Activated T-cell treated with anti-CD3 and anti-CD28 coated beads, Interleukin-2, amount 50 U/mL, for 4 hours (primary cell): ENCODE measurements at regions not wholly inside any gene's neighbourhood (a gene's known extent, or its start where the extent isn't known, plus 50 kb on each side); places are given as distances from the start of the nearest gene placed in this dataset.
"Not testable (repeated sequence)": the region's sequence is repeated elsewhere in the genome, so short reads cannot be mapped to it uniquely, and the experiment has no call there.

Source experiments
- ATAC-seq, 2 donors: fragments of 200-7000 bp; cut with Tn5 transposase; one replicate each; pipeline ENCODE4 v1.10.0; 2021
- DNase-seq: peaks from one replicate; pipeline ENCODE4 v3.0.0-alpha.2; 2020
- H3K27me3 Mint-ChIP-seq: one replicate; pipeline ENCODE4 v1.8.0; 2021; ENCODE audit warnings: low read depth, mixed read lengths
- H3K36me3 Mint-ChIP-seq: one replicate; pipeline ENCODE4 v1.8.0; 2022; ENCODE audit warnings: mixed read lengths; ENCODE audit not compliant: insufficient read depth
- H3K4me1 Mint-ChIP-seq: one replicate; pipeline ENCODE4 v1.8.0; 2021; ENCODE audit warnings: low read depth, mixed read lengths
- H3K4me3 Mint-ChIP-seq: one replicate; pipeline ENCODE4 v1.8.0; 2021; ENCODE audit warnings: mild to moderate bottlenecking, moderate library complexity, mixed read lengths
- H3K9me3 Mint-ChIP-seq: one replicate; pipeline ENCODE4 v1.8.0; 2021; ENCODE audit warnings: mixed read lengths

DNA sequence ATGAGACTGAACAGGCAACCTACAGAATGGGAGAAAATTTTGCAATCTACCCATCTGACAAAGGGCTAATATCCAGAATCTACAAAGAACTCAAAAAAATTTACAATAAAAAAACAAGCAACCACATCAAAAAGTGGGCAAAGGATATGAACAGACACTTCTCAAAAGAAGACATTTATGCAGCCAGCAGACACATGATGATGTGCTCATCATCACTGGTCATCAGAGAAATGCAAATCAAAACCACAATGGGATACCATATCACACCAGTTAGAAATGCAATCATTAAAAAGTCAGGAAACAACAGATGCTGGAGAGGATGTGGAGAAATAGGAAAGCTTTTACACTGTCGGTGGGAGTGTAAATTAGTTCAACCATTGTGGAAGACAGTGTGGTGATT, 51.7 kb upstream of the PAXBP1 start:
- ATAC-seq, H3K4me1 Mint-ChIP-seq, H3K4me3 Mint-ChIP-seq, H3K27me3 Mint-ChIP-seq, H3K9me3 Mint-ChIP-seq, H3K36me3 Mint-ChIP-seq, DNase-seq: not testable (repeated sequence)

DNA sequence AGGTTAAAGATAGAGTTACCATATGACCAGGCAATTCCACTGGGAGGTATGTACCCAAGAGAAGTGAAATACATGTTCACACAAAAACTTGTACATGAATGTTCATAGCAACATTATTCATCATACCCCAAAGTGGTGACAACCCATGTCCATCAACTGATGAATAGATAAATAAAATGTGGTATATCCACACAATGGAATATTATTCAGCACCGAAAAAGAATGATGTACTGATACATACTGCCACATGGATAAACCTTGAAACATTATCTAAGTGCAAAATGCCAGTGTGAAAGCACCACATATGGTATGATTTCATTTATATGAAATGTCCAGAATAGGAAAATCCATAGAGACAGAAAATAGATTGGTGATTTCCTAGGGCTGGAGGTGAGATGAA, 53.4 kb upstream of the PAXBP1 start:
- DNase-seq: no peak
- Mint-ChIP-seq H3K4me3 (no peak overlapping the region), H3K9me3 (no peaks in the 10 kb centered on the region), H3K4me1 (no peaks in the 10 kb centered on the region), H3K36me3 (no peaks in the 10 kb centered on the region), H3K27me3 (peaks cover 4% of the 10 kb centered on the region)
- no peak for ATAC-seq

- Mint-ChIP-seq H3K36me3 (no peaks in the 10 kb centered on the region), H3K27me3 (peaks cover 6% of the 10 kb centered on the region), H3K4me1 (no peaks in the 10 kb centered on the region), H3K4me3 (no peak overlapping the region), H3K9me3 (no peaks in the 10 kb centered on the region)
- ATAC-seq: peak; percentile 89 to 94
- DNase-seq: no peak
These were observed 55.0 kb upstream of the PAXBP1 start for GRCh38 chr21:32826329-32827167.

GRCh38 chr21:32828908-32829307, 57.4 kb upstream of the PAXBP1 start:
- Mint-ChIP-seq H3K4me1 (no peaks in the 10 kb centered on the region), H3K36me3 (no peaks in the 10 kb centered on the region), H3K9me3 (no peaks in the 10 kb centered on the region), H3K27me3 (peaks cover 13% of the 10 kb centered on the region), H3K4me3 (no peak overlapping the region)
- ATAC-seq: no peak
- no peak for DNase-seq

- H3K4me1 Mint-ChIP-seq: no peaks in the 10 kb centered on the region
- no peaks in the 10 kb centered on the region for H3K36me3 Mint-ChIP-seq
- ATAC-seq: no peak
- peaks cover 13% of the 10 kb centered on the region for H3K27me3 Mint-ChIP-seq
- H3K4me3 Mint-ChIP-seq: no peak overlapping the region
- no peaks in the 10 kb centered on the region for H3K9me3 Mint-ChIP-seq
- DNase-seq: no peak
These were observed 57.9 kb upstream of the PAXBP1 start for GRCh38 chr21:32829504-32829903.

DNA sequence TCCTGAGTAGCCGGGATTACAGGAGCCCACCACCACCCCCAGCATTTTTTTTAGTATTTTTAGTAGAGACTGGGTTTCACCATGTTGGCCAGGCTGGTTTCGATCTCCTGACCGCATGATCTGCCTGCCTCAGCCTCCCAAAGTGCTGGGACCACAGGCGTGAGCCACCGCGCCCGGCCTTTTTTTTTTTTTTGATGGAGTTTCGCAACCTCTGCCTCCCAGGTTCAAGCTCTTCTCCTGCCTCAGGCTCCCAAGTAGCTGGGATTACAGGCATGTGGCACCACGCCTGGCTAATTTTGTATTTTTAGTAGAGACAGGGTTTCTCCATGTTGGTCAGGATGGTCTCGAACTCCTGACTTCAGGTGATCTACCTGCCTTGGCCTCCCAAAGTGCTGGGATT, 60.2 kb upstream of the PAXBP1 start:
- DNase-seq, H3K9me3 Mint-ChIP-seq, ATAC-seq, H3K36me3 Mint-ChIP-seq, H3K4me3 Mint-ChIP-seq, H3K4me1 Mint-ChIP-seq: not testable (repeated sequence)
- peaks cover 15% of the 10 kb centered on the region for H3K27me3 Mint-ChIP-seq

DNA sequence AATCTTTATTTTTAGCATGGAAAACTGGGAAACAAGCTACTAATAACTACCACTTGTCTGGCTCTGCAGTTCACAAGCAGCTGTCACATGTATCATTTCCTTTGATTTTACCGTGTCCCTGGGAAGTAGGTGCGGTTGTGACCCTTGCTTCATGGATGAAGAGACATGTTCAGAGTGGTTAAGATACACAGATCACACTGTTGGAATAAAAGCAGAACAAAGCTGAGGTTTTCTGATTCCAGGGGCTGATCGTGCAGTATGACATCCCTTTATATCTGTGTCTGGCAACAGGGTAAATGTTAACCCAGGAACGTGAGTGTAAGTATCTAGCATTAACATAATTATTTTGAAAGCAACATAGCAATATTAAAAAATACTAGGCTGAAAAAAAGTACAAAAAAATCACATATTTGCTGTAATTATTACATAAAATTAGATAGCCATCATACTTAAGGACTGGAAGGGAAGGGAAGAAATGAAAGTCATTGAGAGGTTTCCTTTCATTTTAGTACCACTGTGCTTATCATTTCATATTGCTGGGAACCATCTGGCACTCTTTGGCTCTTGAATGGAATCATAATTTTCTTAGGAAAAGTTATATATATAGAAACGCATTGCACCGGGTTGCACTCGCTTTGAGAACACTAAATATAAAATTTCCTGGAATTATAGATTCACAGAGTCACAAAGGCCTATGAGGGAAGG, 62.8 kb upstream of the PAXBP1 start:
- no peaks in the 10 kb centered on the region for H3K4me1 Mint-ChIP-seq
- ATAC-seq (no peak), DNase-seq (no peak)
- no peak overlapping the region for H3K4me3 Mint-ChIP-seq
- H3K9me3 Mint-ChIP-seq: peaks cover 11% of the 10 kb centered on the region
- H3K27me3 Mint-ChIP-seq: peaks cover 20% of the 10 kb centered on the region
- peaks cover 3% of the 10 kb centered on the region for H3K36me3 Mint-ChIP-seq

DNA sequence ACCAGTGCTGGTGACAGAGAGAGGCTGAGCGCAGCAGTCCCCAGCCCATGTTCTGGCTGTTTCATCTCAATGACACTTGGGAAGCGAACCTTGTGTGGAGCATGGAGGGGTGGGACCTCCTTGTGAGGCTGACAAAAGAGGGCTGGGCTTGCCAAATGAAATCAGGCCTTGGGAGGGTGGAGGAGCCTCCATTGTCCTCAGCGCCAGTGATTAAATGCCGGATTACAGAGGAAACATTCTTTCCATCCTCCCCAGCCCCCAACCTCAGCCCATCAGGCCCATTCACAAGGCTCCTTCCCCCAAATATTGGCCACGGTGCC, 63.3 kb upstream of the PAXBP1 start:
- H3K36me3 Mint-ChIP-seq: peaks cover 3% of the 10 kb centered on the region
- no peaks in the 10 kb centered on the region for H3K4me1 Mint-ChIP-seq
- peaks cover 20% of the 10 kb centered on the region for H3K27me3 Mint-ChIP-seq
- ATAC-seq (no peak), DNase-seq (no peak)
- H3K9me3 Mint-ChIP-seq: peaks cover 11% of the 10 kb centered on the region
- H3K4me3 Mint-ChIP-seq: no peak overlapping the region

DNA sequence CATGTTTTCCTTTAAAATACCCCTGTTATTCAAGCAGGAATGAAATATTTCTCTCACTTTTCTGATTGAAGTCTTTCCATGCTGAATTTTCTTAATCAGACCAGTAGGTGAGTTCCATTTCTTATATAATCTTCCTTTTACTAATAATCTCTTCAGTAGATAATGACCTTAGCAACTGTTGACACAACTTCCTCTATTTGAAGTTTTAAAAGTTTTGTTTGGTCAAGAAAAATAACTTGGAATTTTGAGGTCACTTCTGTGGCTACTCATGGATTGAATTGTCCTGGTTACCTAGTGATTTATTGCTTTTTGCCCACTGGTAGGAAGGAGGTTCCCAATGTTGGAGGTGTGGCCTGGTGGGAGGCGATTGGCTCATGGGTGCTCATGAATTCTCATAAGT, 70.6 kb upstream of the PAXBP1 start:
- peaks cover 4% of the 10 kb centered on the region for H3K9me3 Mint-ChIP-seq

GRCh38 chr21:32843561-32843960, 72.0 kb upstream of the PAXBP1 start:
- no peak overlapping the region for H3K4me3 Mint-ChIP-seq
- ATAC-seq (no peak), DNase-seq (no peak)
- no peaks in the 10 kb centered on the region for H3K9me3 Mint-ChIP-seq
- no peaks in the 10 kb centered on the region for H3K4me1 Mint-ChIP-seq
- H3K27me3 Mint-ChIP-seq: peaks cover 24% of the 10 kb centered on the region
- H3K36me3 Mint-ChIP-seq: no peaks in the 10 kb centered on the region

More for the DNA sequence above, 70.6 kb upstream of the PAXBP1 start:
- no peak overlapping the region for H3K4me3 Mint-ChIP-seq
- no peaks in the 10 kb centered on the region for H3K4me1 Mint-ChIP-seq
- peaks cover under 1% of the 10 kb centered on the region for H3K36me3 Mint-ChIP-seq
- peaks cover 31% of the 10 kb centered on the region for H3K27me3 Mint-ChIP-seq
- DNase-seq: no peak
- ATAC-seq: no peak

GRCh38 chr21:32844076-32844475, 72.5 kb upstream of the PAXBP1 start:
- Mint-ChIP-seq H3K4me3 (no peak overlapping the region), H3K4me1 (no peaks in the 10 kb centered on the region), H3K27me3 (peaks cover 24% of the 10 kb centered on the region), H3K9me3 (no peaks in the 10 kb centered on the region), H3K36me3 (no peaks in the 10 kb centered on the region)
- no peak for DNase-seq
- ATAC-seq: no peak

DNA sequence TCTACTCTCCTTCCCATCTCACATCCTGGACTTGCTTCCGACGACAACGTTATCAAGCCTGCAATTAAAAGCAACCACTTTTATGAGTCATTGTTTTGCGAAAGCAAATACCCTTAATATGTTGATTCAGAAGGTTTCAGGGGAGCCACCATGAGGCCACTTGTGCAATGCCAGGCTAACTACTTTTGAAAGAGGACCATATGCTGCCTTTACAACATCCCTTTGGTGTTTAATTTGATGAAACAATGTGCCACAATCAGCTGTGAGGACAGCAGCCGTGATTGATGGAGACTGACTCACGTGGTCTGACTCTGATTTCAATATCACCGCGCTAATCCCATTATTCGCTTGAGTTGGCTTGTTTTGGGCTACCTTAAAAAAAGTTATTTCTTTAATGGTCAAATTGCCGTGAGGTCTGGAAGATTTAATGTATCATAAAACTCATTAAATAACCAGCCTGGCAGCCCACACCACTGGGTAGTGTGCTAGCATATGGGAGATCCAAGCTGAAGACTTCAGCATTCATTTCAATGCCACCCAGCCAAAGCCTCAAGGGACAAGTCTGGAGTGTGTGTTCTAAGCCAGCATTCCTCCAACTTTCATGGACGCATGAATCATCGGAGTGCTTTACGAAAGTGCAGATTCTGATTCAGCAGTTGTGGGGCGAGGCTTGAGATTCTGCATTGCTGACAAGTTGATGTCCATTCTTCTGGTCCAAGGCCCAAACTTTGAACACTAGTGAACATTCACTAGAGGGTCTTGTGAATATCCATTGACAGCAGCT, 73.3 kb upstream of the PAXBP1 start:
- H3K9me3 Mint-ChIP-seq: no peaks in the 10 kb centered on the region
- no peaks in the 10 kb centered on the region for H3K4me1 Mint-ChIP-seq
- ATAC-seq (no peak), DNase-seq (no peak)
- peaks cover 26% of the 10 kb centered on the region for H3K27me3 Mint-ChIP-seq
- H3K36me3 Mint-ChIP-seq: no peaks in the 10 kb centered on the region
- H3K4me3 Mint-ChIP-seq: no peak overlapping the region

DNA sequence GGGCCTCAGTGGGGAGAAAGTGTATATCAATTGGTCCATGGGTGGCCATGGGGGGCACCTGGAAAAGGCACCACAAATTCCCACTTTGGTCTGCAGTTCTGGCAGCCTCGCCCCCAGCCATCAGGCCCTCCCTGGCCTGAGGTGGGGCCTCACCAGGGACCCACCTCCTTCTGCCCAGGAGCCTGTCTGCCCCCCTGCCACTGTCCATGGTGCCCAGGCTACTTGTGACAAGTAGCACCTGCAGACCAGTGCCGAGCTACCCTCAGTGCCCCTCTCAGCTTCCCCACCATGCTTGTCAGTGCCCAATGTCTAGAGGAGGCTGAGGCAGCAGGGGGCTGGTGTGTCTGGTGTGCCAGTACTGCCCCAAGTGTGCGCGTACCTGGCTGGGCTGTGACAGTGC, 87.1 kb upstream of the PAXBP1 start:
- Mint-ChIP-seq H3K4me3 (no peak overlapping the region), H3K4me1 (no peaks in the 10 kb centered on the region), H3K36me3 (no peaks in the 10 kb centered on the region), H3K27me3 (peaks cover 14% of the 10 kb centered on the region), H3K9me3 (no peaks in the 10 kb centered on the region)
- no peak for DNase-seq
- no peak for ATAC-seq

- H3K27me3 Mint-ChIP-seq: peaks cover 14% of the 10 kb centered on the region
- no peak for ATAC-seq
- H3K4me3 Mint-ChIP-seq: no peak overlapping the region
- no peaks in the 10 kb centered on the region for H3K36me3 Mint-ChIP-seq
- no peak for DNase-seq
- no peaks in the 10 kb centered on the region for H3K4me1 Mint-ChIP-seq
- H3K9me3 Mint-ChIP-seq: no peaks in the 10 kb centered on the region
These were observed 88.8 kb upstream of the PAXBP1 start for GRCh38 chr21:32860399-32860798.
